Medulla oblongata (tissue), 1 donor: ENCODE measurements at regions not wholly inside any gene's neighbourhood (a gene's known extent, or its start where the extent isn't known, plus 50 kb on each side); places are given as distances from the start of the nearest gene placed in this dataset.

Experiments
- DNase-seq: peaks from one replicate; pipeline ENCODE4 v3.0.0-alpha.2; 2015; ENCODE audit errors: extremely low spot score

- DNase-seq = no peak
These were observed 108.4 kb upstream of the TNFAIP3 start for GRCh38 chr6:137758661-137759060.

- DNase-seq = no peak
These were observed 107.4 kb upstream of the TNFAIP3 start for GRCh38 chr6:137759624-137760023.

GRCh38 chr6:137761072-137761471 is 106.0 kb upstream of the TNFAIP3 start:
- no peak for DNase-seq

- no peak for DNase-seq
These were observed 105.6 kb upstream of the TNFAIP3 start for GRCh38 chr6:137761487-137761886.

GRCh38 chr6:137762168-137763090 is 104.6 kb upstream of the TNFAIP3 start:
- DNase-seq = no peak

- DNase-seq = no peak
These were observed 103.6 kb upstream of the TNFAIP3 start for GRCh38 chr6:137763436-137763835.

GRCh38 chr6:137763886-137764285 is 103.2 kb upstream of the TNFAIP3 start:
- DNase-seq = no peak

GRCh38 chr6:137764464-137764863 is 102.6 kb upstream of the TNFAIP3 start:
- DNase-seq = no peak

- no peak for DNase-seq
These were observed 102.0 kb upstream of the TNFAIP3 start for GRCh38 chr6:137765059-137765458.

GRCh38 chr6:137766596-137767370 is 100.3 kb upstream of the TNFAIP3 start:
- no peak for DNase-seq

GRCh38 chr6:137767465-137767864 is 99.6 kb upstream of the TNFAIP3 start:
- DNase-seq = no peak

GRCh38 chr6:137767911-137768690 is 99.0 kb upstream of the TNFAIP3 start:
- DNase-seq = no peak

GRCh38 chr6:137768935-137769334 is 98.1 kb upstream of the TNFAIP3 start:
- no peak for DNase-seq

- DNase-seq = no peak
These were observed 97.2 kb upstream of the TNFAIP3 start for GRCh38 chr6:137769797-137770362.

- DNase-seq = no peak
These were observed 94.4 kb upstream of the TNFAIP3 start for GRCh38 chr6:137772541-137773250.

GRCh38 chr6:137775227-137775626 is 91.8 kb upstream of the TNFAIP3 start:
- no peak for DNase-seq

- DNase-seq = no peak
These were observed 91.3 kb upstream of the TNFAIP3 start for GRCh38 chr6:137775720-137776119.

- no peak for DNase-seq
These were observed 90.8 kb upstream of the TNFAIP3 start for GRCh38 chr6:137776256-137776655.

GRCh38 chr6:137776786-137777686 is 90.0 kb upstream of the TNFAIP3 start:
- DNase-seq = no peak

- no peak for DNase-seq
These were observed 89.4 kb upstream of the TNFAIP3 start for GRCh38 chr6:137777687-137778075.
